OCI-M2 (cell line): ENCODE measurements at regions not wholly inside any gene's neighbourhood (a gene's known extent, or its start where the extent isn't known, plus 50 kb on each side); places are given as distances from the start of the nearest gene placed in this dataset.

Experiments
- DNase-seq: peaks from one replicate; lab custom pipeline; 2025; ENCODE audit not compliant: unreplicated experiment; lab: John Stamatoyannopoulos, UW

GRCh38 chr6:99867026-99867425 lies 127.0 kb downstream of the MCHR2 start:
- no peak for DNase-seq

DNA sequence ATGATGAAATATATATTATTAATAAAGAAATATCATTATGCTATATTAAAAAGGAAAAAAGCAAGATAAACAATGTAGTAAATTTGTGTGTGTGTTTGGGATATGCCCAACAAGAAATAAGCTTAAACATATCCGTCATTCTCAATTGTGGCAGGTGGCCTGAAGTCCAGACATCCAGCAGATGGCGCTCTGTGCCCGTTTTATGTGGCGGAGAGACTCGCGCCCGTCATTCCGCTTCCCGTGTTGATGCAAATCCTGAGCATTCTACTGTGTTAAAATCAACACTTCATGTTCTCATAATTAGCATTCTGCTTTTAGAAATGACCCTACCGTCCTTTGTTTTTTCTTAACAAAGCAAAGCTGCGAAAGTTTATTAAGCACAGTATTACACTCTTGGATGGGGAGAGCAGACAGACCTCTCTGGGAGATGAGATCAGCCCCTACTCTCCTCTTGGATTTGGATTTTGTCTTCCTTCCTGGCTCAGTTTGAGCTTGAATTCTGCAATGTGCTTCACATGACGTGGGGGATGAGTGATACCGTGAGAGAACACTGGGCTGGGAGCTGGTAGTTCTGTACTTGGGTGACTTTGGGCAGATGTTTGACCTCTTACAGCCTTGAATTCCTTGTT lies 125.8 kb downstream of the MCHR2 start:
- peak; percentile 32 for DNase-seq
